ENCODE measurements at regions not wholly inside any gene's neighbourhood (a gene's known extent, or its start where the extent isn't known, plus 50 kb on each side); places are given as distances from the start of the nearest gene placed in this dataset.

DNA sequence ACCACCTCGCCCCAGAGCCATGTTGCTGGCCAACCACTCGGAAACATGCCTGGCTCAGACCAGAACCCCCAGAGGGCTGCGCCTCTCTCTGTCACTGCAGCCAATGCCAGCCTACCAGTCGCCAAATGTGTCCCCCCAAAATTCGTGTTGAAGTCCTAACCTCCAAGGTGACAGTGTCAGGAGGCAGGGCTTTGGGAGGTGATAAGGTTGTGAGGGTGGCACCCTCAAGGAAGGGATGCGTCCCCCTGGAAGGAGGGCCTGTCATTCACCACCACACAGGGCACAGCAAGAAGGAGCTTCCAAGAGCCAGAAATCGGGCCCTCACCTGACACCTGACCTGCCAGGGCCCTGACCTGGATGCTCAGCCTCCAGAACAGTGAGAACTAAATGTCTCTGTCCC lies 291.9 kb upstream of the SALL3 start:
- TF ChIP-seq CTCF (IDR thresholded peaks at IDR 0.05; ENCODE audit: low read depth, low read length, poor library complexity, severe bottlenecking) (no peak), EZH2phosphoT487 (IDR thresholded peaks at IDR 0.05; ENCODE audit: borderline replicate concordance, low read length) (no peak)
